DMS53 treated with DMSO at 0.1 percent for 48 hours (cell line): ENCODE measurements at regions not wholly inside any gene's neighbourhood (a gene's known extent, or its start where the extent isn't known, plus 50 kb on each side); places are given as distances from the start of the nearest gene placed in this dataset.
A peak's percentile ranks its signal among the peaks of the same experiment; 100 is the strongest.
"Not testable (repeated sequence)": the region's sequence is repeated elsewhere in the genome, so short reads cannot be mapped to it uniquely, and the experiment has no call there.

Experiments used
- DNase-seq: peaks from one replicate; lab custom pipeline; 2025; ENCODE audit not compliant: unreplicated experiment; lab: John Stamatoyannopoulos, UW

- DNase-seq, result no peak
Observed at GRCh38 chr5:14054965-14055963, 87.9 kb upstream of the TRIO start.

GRCh38 chr5:14054111-14054854 is 88.9 kb upstream of the TRIO start:
- DNase-seq, result no peak

- no peak for DNase-seq
Observed at GRCh38 chr5:14050821-14051220, 92.3 kb upstream of the TRIO start.

GRCh38 chr5:14048434-14048833 is 94.7 kb upstream of the TRIO start:
- no peak for DNase-seq

- DNase-seq, result no peak
Observed at GRCh38 chr5:14041528-14042192, 97.2 kb upstream of the DNAH5 start.

- no peak for DNase-seq
Observed at GRCh38 chr5:14040542-14040941, 96.1 kb upstream of the DNAH5 start.

- no peak for DNase-seq
Observed at GRCh38 chr5:14039576-14039975, 95.1 kb upstream of the DNAH5 start.

- no peak for DNase-seq
Observed at GRCh38 chr5:14039063-14039462, 94.6 kb upstream of the DNAH5 start.

GRCh38 chr5:14038341-14038959 is 94.0 kb upstream of the DNAH5 start:
- DNase-seq, result peak; percentile 27

- DNase-seq, result no peak
Observed at GRCh38 chr5:14036947-14037346, 92.5 kb upstream of the DNAH5 start.

GRCh38 chr5:14036514-14036913 is 92.0 kb upstream of the DNAH5 start:
- DNase-seq, result no peak

- DNase-seq, result peak; percentile 83
Observed at GRCh38 chr5:14035859-14036503, 91.5 kb upstream of the DNAH5 start.

GRCh38 chr5:14034963-14035362 is 90.5 kb upstream of the DNAH5 start:
- no peak for DNase-seq

GRCh38 chr5:14032918-14033317 is 88.4 kb upstream of the DNAH5 start:
- DNase-seq, result no peak

GRCh38 chr5:14028938-14029584 is 84.6 kb upstream of the DNAH5 start:
- no peak for DNase-seq

GRCh38 chr5:14028188-14028587 is 83.7 kb upstream of the DNAH5 start:
- no peak for DNase-seq

GRCh38 chr5:14025569-14026286 is 81.2 kb upstream of the DNAH5 start:
- no peak for DNase-seq

- no peak for DNase-seq
Observed at GRCh38 chr5:14022971-14023370, 78.5 kb upstream of the DNAH5 start.

- not testable (repeated sequence) for DNase-seq
Observed at GRCh38 chr5:14020944-14021343, 76.5 kb upstream of the DNAH5 start.
